GM12874 (cell line): ENCODE measurements at regions not wholly inside any gene's neighbourhood (a gene's known extent, or its start where the extent isn't known, plus 50 kb on each side); places are given as distances from the start of the nearest gene placed in this dataset.

Experiments
- CTCF ChIP-seq: IDR thresholded peaks from 2 replicates; pipeline ENCODE4 v1.5.1; 2011; ENCODE audit warnings: low read depth, mild to moderate bottlenecking, control low read depth, low read length, moderate library complexity; ENCODE audit not compliant: insufficient read depth

- TF ChIP-seq CTCF = no peak
Measured at GRCh38 chr5:50953290-50953689, 286.9 kb downstream of the PARP8 start.

GRCh38 chr5:50958852-50959457, 292.5 kb downstream of the PARP8 start:
- peak; percentile 42 for TF ChIP-seq CTCF

- TF ChIP-seq CTCF = peak; percentile 96
Measured at GRCh38 chr5:50962934-50963872, 296.8 kb downstream of the PARP8 start.

- no peak for TF ChIP-seq CTCF
Measured at GRCh38 chr5:50963971-50964745, 297.7 kb downstream of the PARP8 start.

- TF ChIP-seq CTCF = no peak
Measured at GRCh38 chr5:50964746-50965653, 298.6 kb downstream of the PARP8 start.

- no peak for TF ChIP-seq CTCF
Measured at GRCh38 chr5:50965654-50966375, 299.4 kb downstream of the PARP8 start.
